ENCODE measurements at regions not wholly inside any gene's neighbourhood (a gene's known extent, or its start where the extent isn't known, plus 50 kb on each side); places are given as distances from the start of the nearest gene placed in this dataset.

- TF ChIP-seq, protein P1, sequence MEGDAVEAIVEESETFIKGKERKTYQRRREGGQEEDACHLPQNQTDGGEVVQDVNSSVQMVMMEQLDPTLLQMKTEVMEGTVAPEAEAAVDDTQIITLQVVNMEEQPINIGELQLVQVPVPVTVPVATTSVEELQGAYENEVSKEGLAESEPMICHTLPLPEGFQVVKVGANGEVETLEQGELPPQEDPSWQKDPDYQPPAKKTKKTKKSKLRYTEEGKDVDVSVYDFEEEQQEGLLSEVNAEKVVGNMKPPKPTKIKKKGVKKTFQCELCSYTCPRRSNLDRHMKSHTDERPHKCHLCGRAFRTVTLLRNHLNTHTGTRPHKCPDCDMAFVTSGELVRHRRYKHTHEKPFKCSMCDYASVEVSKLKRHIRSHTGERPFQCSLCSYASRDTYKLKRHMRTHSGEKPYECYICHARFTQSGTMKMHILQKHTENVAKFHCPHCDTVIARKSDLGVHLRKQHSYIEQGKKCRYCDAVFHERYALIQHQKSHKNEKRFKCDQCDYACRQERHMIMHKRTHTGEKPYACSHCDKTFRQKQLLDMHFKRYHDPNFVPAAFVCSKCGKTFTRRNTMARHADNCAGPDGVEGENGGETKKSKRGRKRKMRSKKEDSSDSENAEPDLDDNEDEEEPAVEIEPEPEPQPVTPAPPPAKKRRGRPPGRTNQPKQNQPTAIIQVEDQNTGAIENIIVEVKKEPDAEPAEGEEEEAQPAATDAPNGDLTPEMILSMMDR (IDR thresholded peaks at IDR 0.05; ENCODE audit: low read length): no peak
- TF ChIP-seq EZH2 (optimal IDR thresholded peaks at IDR 0.05; ENCODE audit: low read depth, low read length): no peak
Measured at GRCh38 chr11:121775276-121775675, 322.5 kb upstream of the SORL1-AS1 start.
